Panc1 (cell line): ENCODE measurements at regions not wholly inside any gene's neighbourhood (a gene's known extent, or its start where the extent isn't known, plus 50 kb on each side); places are given as distances from the start of the nearest gene placed in this dataset.

Experiments
- ATAC-seq: fragments of 200-7000 bp; cut with Tn5 transposase; 2 replicates; pipeline ENCODE4 v1.9.1; 2020; ENCODE audit warnings: mild to moderate bottlenecking, moderate library complexity
- BruUV-seq: library from RNA; stranded (reverse); fragments of 400-500 nt; replicated peaks from 2 replicates; lab custom pipeline; 2021; lab: Mats Ljungman, UMichigan
- CTCF ChIA-PET: fragments of 300-600 bp; sonication (Branson Sonifier 250); formaldehyde crosslinking; loops from one replicate; lab custom pipeline; 2022; ENCODE audit warnings: antibody characterized with exemption; lab: Charles Lee
- POLR2A ChIA-PET: fragments of 300-600 bp; sonication (Branson Sonifier 250); formaldehyde crosslinking; loops from one replicate; lab custom pipeline; 2022; ENCODE audit warnings: antibody characterized with exemption; lab: Charles Lee
- DNase-seq: peaks from one replicate; pipeline ENCODE4 v3.0.0-alpha.2; 2010; ENCODE audit warnings: low read depth, low spot score
- H3K27ac ChIP-seq: 2 replicates; pipeline ENCODE4 v1.5.1; 2011; ENCODE audit warnings: mild to moderate bottlenecking, low read length, inconsistent platforms
- H3K27me3 ChIP-seq: fragments of 200-500 bp; sonication (Bioruptor generic); 2 replicates; pipeline ENCODE4 v1.6.0; 2014; ENCODE audit warnings: low read length, inconsistent platforms; ENCODE audit not compliant: control insufficient read depth, insufficient read depth
- H3K36me3 ChIP-seq: fragments of 200-500 bp; sonication (Bioruptor generic); 2 replicates; pipeline ENCODE4 v1.5.1; 2014; ENCODE audit warnings: inconsistent platforms, mild to moderate bottlenecking, low read length, moderate library complexity; ENCODE audit not compliant: control insufficient read depth, insufficient read depth
- H3K4me1 ChIP-seq: 2 replicates; pipeline ENCODE4 v1.5.1; 2011; ENCODE audit warnings: inconsistent platforms, mild to moderate bottlenecking, low read length, moderate library complexity; ENCODE audit not compliant: control insufficient read depth, insufficient read depth
- H3K4me3 ChIP-seq, 2 experiments: 2 replicates each; pipeline ENCODE4 v1.5.1; 2011 to 2012; ENCODE audit warnings: low read depth in 2 of 2, low read length in 2 of 2, mild to moderate bottlenecking in 2 of 2, inconsistent platforms in 1 of 2, moderate library complexity in 1 of 2
- H3K9me3 ChIP-seq: fragments of 200-500 bp; sonication (Bioruptor generic); 2 replicates; pipeline ENCODE4 v1.5.1; 2014; ENCODE audit warnings: low read depth, mild to moderate bottlenecking, inconsistent platforms, low read length, moderate library complexity; ENCODE audit not compliant: control insufficient read depth, insufficient read depth
- CTCF ChIP-seq: fragments of 450-650 bp; IDR thresholded peaks from 2 replicates; pipeline ENCODE4 v1.5.1; 2017; ENCODE audit warnings: mild to moderate bottlenecking
- POLR2AphosphoS5 ChIP-seq: IDR thresholded peaks from 2 replicates; pipeline ENCODE4 v1.6.1; 2012; ENCODE audit warnings: mild to moderate bottlenecking, low read depth, low read length, moderate library complexity
- SIN3A ChIP-seq: IDR thresholded peaks from 2 replicates; pipeline ENCODE4 v1.6.1; 2012; ENCODE audit warnings: low read depth, mild to moderate bottlenecking, low read length, moderate library complexity, borderline replicate concordance; ENCODE audit not compliant: insufficient read depth
- TCF7L2 ChIP-seq: IDR thresholded peaks from 2 replicates; pipeline ENCODE4 v1.6.1; 2011; ENCODE audit warnings: mild to moderate bottlenecking, low read depth, low read length, inconsistent platforms
- in situ Hi-C: cut with HindIII; loops from 2 replicates; pipeline ENCODE4 v1.10.0; 2016; ENCODE audit warnings: low sequenced_read_pairs, low pct_unique_long_range_greater_than_20kb
- intact Hi-C: fragments of 100-400 bp; cut with micrococcal nuclease; formaldehyde crosslinking; loops from one replicate; pipeline ENCODE4 v1.10.0; 2022; ENCODE audit not compliant: unreplicated experiment
- TF ChIP-seq, protein P1 (sequence below), 2 experiments: IDR thresholded peaks; 2 replicates each; pipeline ENCODE4 v1.6.1; 2011 to 2012; ENCODE audit warnings: low read depth in 2 of 2, control low read depth in 1 of 2, low read length in 1 of 2, mild to moderate bottlenecking in 1 of 2, moderate library complexity in 1 of 2; ENCODE audit not compliant: insufficient read depth in 1 of 2

- in situ Hi-C loops (no loop called here), intact Hi-C loops (no loop called here)
- Histone ChIP-seq H3K27me3 (no peaks in the 10 kb centered on the region), H3K4me1 (no peaks in the 10 kb centered on the region), H3K27ac (no peak overlapping the region), H3K4me3 (no peak overlapping the region), H3K36me3 (no peaks in the 10 kb centered on the region), H3K9me3 (0 out of 2 replicates have a peak, but pooled peaks cover 2% of the 10 kb centered on the region)
- DNase-seq (no peak), ATAC-seq (no peak)
- BruUV-seq, result no TSS peak
- POLR2A ChIA-PET, result no interaction called here
- CTCF ChIA-PET, result no interaction called here
- TF ChIP-seq CTCF (no peak), POLR2AphosphoS5 (no peak), SIN3A (no peak), TCF7L2 (no peak)
- TF ChIP-seq, protein P1, sequence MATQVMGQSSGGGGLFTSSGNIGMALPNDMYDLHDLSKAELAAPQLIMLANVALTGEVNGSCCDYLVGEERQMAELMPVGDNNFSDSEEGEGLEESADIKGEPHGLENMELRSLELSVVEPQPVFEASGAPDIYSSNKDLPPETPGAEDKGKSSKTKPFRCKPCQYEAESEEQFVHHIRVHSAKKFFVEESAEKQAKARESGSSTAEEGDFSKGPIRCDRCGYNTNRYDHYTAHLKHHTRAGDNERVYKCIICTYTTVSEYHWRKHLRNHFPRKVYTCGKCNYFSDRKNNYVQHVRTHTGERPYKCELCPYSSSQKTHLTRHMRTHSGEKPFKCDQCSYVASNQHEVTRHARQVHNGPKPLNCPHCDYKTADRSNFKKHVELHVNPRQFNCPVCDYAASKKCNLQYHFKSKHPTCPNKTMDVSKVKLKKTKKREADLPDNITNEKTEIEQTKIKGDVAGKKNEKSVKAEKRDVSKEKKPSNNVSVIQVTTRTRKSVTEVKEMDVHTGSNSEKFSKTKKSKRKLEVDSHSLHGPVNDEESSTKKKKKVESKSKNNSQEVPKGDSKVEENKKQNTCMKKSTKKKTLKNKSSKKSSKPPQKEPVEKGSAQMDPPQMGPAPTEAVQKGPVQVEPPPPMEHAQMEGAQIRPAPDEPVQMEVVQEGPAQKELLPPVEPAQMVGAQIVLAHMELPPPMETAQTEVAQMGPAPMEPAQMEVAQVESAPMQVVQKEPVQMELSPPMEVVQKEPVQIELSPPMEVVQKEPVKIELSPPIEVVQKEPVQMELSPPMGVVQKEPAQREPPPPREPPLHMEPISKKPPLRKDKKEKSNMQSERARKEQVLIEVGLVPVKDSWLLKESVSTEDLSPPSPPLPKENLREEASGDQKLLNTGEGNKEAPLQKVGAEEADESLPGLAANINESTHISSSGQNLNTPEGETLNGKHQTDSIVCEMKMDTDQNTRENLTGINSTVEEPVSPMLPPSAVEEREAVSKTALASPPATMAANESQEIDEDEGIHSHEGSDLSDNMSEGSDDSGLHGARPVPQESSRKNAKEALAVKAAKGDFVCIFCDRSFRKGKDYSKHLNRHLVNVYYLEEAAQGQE (IDR thresholded peaks at IDR 0.05; ENCODE audit: insufficient read depth in 1 of 2, low read depth in 2 of 2, low read length in 1 of 2), result no peak
These were observed 903.7 kb upstream of the USP15 start for GRCh38 chr12:61356485-61356884.

GRCh38 chr12:61357496-61357895 lies 902.7 kb upstream of the USP15 start:
- Histone ChIP-seq H3K36me3 (no peaks in the 10 kb centered on the region), H3K27ac (no peak overlapping the region), H3K4me3 (no peak overlapping the region), H3K4me1 (no peaks in the 10 kb centered on the region), H3K27me3 (no peaks in the 10 kb centered on the region), H3K9me3 (no peaks in the 10 kb centered on the region)
- ChIA-PET POLR2A (no interaction called here), CTCF (no interaction called here)
- intact Hi-C loops (no loop called here), in situ Hi-C loops (no loop called here)
- TF ChIP-seq POLR2AphosphoS5, result no peak
- no peak for TF ChIP-seq TCF7L2
- TF ChIP-seq CTCF, result no peak
- TF ChIP-seq, protein P1 (IDR thresholded peaks at IDR 0.05; ENCODE audit: insufficient read depth in 1 of 2, low read depth in 2 of 2, low read length in 1 of 2), result no peak
- no peak for TF ChIP-seq SIN3A
- no TSS peak for BruUV-seq
- DNase-seq (no peak), ATAC-seq (no peak)
